Gastrocnemius medialis (tissue), 4 donors: ENCODE measurements at regions not wholly inside any gene's neighbourhood (a gene's known extent, or its start where the extent isn't known, plus 50 kb on each side); places are given as distances from the start of the nearest gene placed in this dataset.

ENCODE experiments used
- ATAC-seq, 2 donors: fragments of 150-250 bp; one replicate each; pipeline ENCODE4 v1.9.1; 2016
- DNase-seq, 2 donors: peaks; one replicate each; pipeline ENCODE4 v3.0.0-alpha.2; 2019
- H3K27ac ChIP-seq, 4 donors: fragments of 200-600 bp; sonication (generic); 1 replicate in 1 of 4; 2 replicates in 3 of 4; pipeline ENCODE4 v1.5.1; 2016 to 2018; ENCODE audit warnings: mild to moderate bottlenecking in 2 of 4, moderate library complexity in 1 of 4
- H3K27me3 ChIP-seq, 3 donors: fragments of 200-600 bp; sonication (generic) in 2 of 3; 1 replicate in 1 of 3; 2 replicates in 2 of 3; pipeline versions ENCODE4 v1.5.1 to v1.6.0; 2016 to 2019; ENCODE audit warnings: mild to moderate bottlenecking in 1 of 3, moderate library complexity in 1 of 3
- H3K36me3 ChIP-seq, 2 donors: fragments of 200-600 bp; sonication (generic) in 1 of 2; one replicate each; pipeline ENCODE4 v1.5.1; 2017 to 2018
- H3K4me1 ChIP-seq, 2 donors: fragments of 200-600 bp; sonication (generic) in 1 of 2; one replicate each; pipeline ENCODE4 v1.5.1; 2016 to 2017; ENCODE audit warnings: mild to moderate bottlenecking in 2 of 2
- H3K4me3 ChIP-seq, 4 donors: fragments of 200-600 bp; sonication (generic) in 3 of 4; 1 replicate in 1 of 4; 2 replicates in 3 of 4; pipeline ENCODE4 v1.5.1; 2016 to 2019; ENCODE audit warnings: mild to moderate bottlenecking in 2 of 4
- H3K9me3 ChIP-seq, 3 donors: fragments of 200-600 bp; sonication (generic) in 2 of 3; 1 replicate in 1 of 3; 2 replicates in 2 of 3; pipeline ENCODE4 v1.5.1; 2016 to 2019
- CTCF ChIP-seq, 5 experiments: fragments of 450-650 bp in 3 of 5; fragments of 200-600 bp in 2 of 5; sonication (generic) in 2 of 5; IDR thresholded peaks in 4 of 5; conservative IDR thresholded peaks in 1 of 5; 1 replicate in 4 of 5; 2 replicates in 1 of 5; pipeline ENCODE4 v1.5.1; 2016 to 2019; ENCODE audit warnings: antibody characterized with exemption in 5 of 5, mild to moderate bottlenecking in 3 of 5, moderate library complexity in 3 of 5
- POLR2A ChIP-seq, 2 donors: fragments of 450-650 bp; IDR thresholded peaks; one replicate each; pipeline ENCODE4 v1.6.1; 2017; ENCODE audit warnings: antibody characterized with exemption in 2 of 2, mild to moderate bottlenecking in 2 of 2, moderate library complexity in 2 of 2
- in situ Hi-C, 4 donors: fragments of 200-750 bp; cut with MboI; loops; one replicate each; pipeline versions ENCODE4 v1.15.0 to v1.8.0; 2017; ENCODE audit warnings: low sequenced_read_pairs in 4 of 4
- intact Hi-C: fragments of 100-400 bp; cut with DNase I; formaldehyde crosslinking; loops from one replicate; pipeline ENCODE4 v1.15.1; 2023; ENCODE audit warnings: low total_unique reads

GRCh38 chr2:147327613-147328012 is 517.2 kb upstream of the ACVR2A start:
- intact Hi-C loops: no loop called here

GRCh38 chr2:147325990-147326389 is 518.8 kb upstream of the ACVR2A start:
- H3K36me3 ChIP-seq: no peaks in the 10 kb centered on the region
- no peak for DNase-seq
- intact Hi-C loops: no loop called here
- in situ Hi-C loops: loop anchor here in 2 of 4 donors (5.0 to 25.0 kb wide), 2 partner anchors 239 kb away; no protein-coding TSS in a partner anchor
- H3K27ac ChIP-seq: no peak overlapping the region
- no peak for ATAC-seq
- no peaks in the 10 kb centered on the region for H3K9me3 ChIP-seq
- H3K4me1 ChIP-seq: no peaks in the 10 kb centered on the region
- H3K27me3 ChIP-seq: no peaks in the 10 kb centered on the region
- TF ChIP-seq CTCF (IDR thresholded peaks at IDR 0.05 in 4 of 5, conservative IDR thresholded peaks at IDR 0.05 in 1 of 5) (no peak), POLR2A (IDR thresholded peaks at IDR 0.05) (no peak)
- H3K4me3 ChIP-seq: no peak overlapping the region

More at GRCh38 chr2:147327613-147328012, 517.2 kb upstream of the ACVR2A start:
- Histone ChIP-seq H3K36me3 (no peaks in the 10 kb centered on the region), H3K4me1 (no peaks in the 10 kb centered on the region), H3K27me3 (no peaks in the 10 kb centered on the region), H3K4me3 (no peak overlapping the region), H3K27ac (no peak overlapping the region), H3K9me3 (no peaks in the 10 kb centered on the region)
- ATAC-seq: no peak
- no peak for DNase-seq
- TF ChIP-seq CTCF (IDR thresholded peaks at IDR 0.05 in 4 of 5, conservative IDR thresholded peaks at IDR 0.05 in 1 of 5) (no peak), POLR2A (IDR thresholded peaks at IDR 0.05) (no peak)
- in situ Hi-C loops: loop anchor here in 2 of 4 donors (5.0 to 25.0 kb wide), 2 partner anchors 240 kb away; no protein-coding TSS in a partner anchor

GRCh38 chr2:147320146-147320545 is 524.7 kb upstream of the ACVR2A start:
- no peak for ATAC-seq
- intact Hi-C loops: no loop called here
- Histone ChIP-seq H3K4me1 (no peaks in the 10 kb centered on the region), H3K27ac (no peak overlapping the region), H3K9me3 (no peaks in the 10 kb centered on the region), H3K36me3 (no peaks in the 10 kb centered on the region), H3K4me3 (no peak overlapping the region), H3K27me3 (no peaks in the 10 kb centered on the region)
- in situ Hi-C loops: no loop called here
- DNase-seq: no peak
- TF ChIP-seq POLR2A (IDR thresholded peaks at IDR 0.05) (no peak), CTCF (IDR thresholded peaks at IDR 0.05 in 4 of 5, conservative IDR thresholded peaks at IDR 0.05 in 1 of 5) (no peak)

- Histone ChIP-seq H3K4me1 (no peaks in the 10 kb centered on the region), H3K27me3 (no peaks in the 10 kb centered on the region), H3K36me3 (no peaks in the 10 kb centered on the region), H3K9me3 (no peaks in the 10 kb centered on the region), H3K27ac (no peak overlapping the region), H3K4me3 (no peak overlapping the region)
- intact Hi-C loops: no loop called here
- in situ Hi-C loops: no loop called here
- DNase-seq (no peak), ATAC-seq (no peak)
- TF ChIP-seq POLR2A (IDR thresholded peaks at IDR 0.05): no peak
- TF ChIP-seq CTCF (IDR thresholded peaks at IDR 0.05 in 4 of 5, conservative IDR thresholded peaks at IDR 0.05 in 1 of 5): no peak
Measured at GRCh38 chr2:147311058-147311430, 533.8 kb upstream of the ACVR2A start.
